Hematopoietic multipotent progenitor cell treated with erythropoietin and hydrocortisone succinate and interleukin-3 and kit ligand, for 17 days (in vitro differentiated cells): ENCODE measurements at regions not wholly inside any gene's neighbourhood (a gene's known extent, or its start where the extent isn't known, plus 50 kb on each side); places are given as distances from the start of the nearest gene placed in this dataset.

Experiments used
- DNase-seq: peaks from one replicate; pipeline ENCODE4 v3.0.0-alpha.2; 2015; ENCODE audit warnings: low spot score

GRCh38 chr21:38702196-38702595 lies 103.5 kb upstream of the ETS2 start:
- DNase-seq: no peak

GRCh38 chr21:38709876-38710275 lies 95.9 kb upstream of the ETS2 start:
- DNase-seq: no peak

- peak; percentile 13 for DNase-seq
Observed at GRCh38 chr21:38712071-38712470, 93.7 kb upstream of the ETS2 start.

- DNase-seq: no peak
Observed at GRCh38 chr21:38712664-38713063, 93.1 kb upstream of the ETS2 start.

- no peak for DNase-seq
Observed at GRCh38 chr21:38714039-38714817, 91.5 kb upstream of the ETS2 start.

- DNase-seq: no peak
Observed at GRCh38 chr21:38714999-38715398, 90.7 kb upstream of the ETS2 start.

GRCh38 chr21:38716088-38716487 lies 89.6 kb upstream of the ETS2 start:
- no peak for DNase-seq

- DNase-seq: no peak
Observed at GRCh38 chr21:38716942-38717341, 88.8 kb upstream of the ETS2 start.

GRCh38 chr21:38718481-38718880 lies 87.2 kb upstream of the ETS2 start:
- DNase-seq: no peak

GRCh38 chr21:38720074-38720473 lies 85.7 kb upstream of the ETS2 start:
- DNase-seq: no peak

GRCh38 chr21:38721055-38721454 lies 84.7 kb upstream of the ETS2 start:
- no peak for DNase-seq

- DNase-seq: no peak
Observed at GRCh38 chr21:38721958-38722357, 83.8 kb upstream of the ETS2 start.

GRCh38 chr21:38725196-38726157 lies 80.3 kb upstream of the ETS2 start:
- DNase-seq: no peak

GRCh38 chr21:38726482-38726881 lies 79.2 kb upstream of the ETS2 start:
- no peak for DNase-seq

- DNase-seq: no peak
Observed at GRCh38 chr21:38729291-38729690, 76.4 kb upstream of the ETS2 start.

- DNase-seq: no peak
Observed at GRCh38 chr21:38729754-38730379, 75.9 kb upstream of the ETS2 start.

GRCh38 chr21:38733972-38734546 lies 71.7 kb upstream of the ETS2 start:
- DNase-seq: peak; percentile 63

- no peak for DNase-seq
Observed at GRCh38 chr21:38734646-38735365, 70.9 kb upstream of the ETS2 start.

- DNase-seq: no peak
Observed at GRCh38 chr21:38735626-38736206, 70.0 kb upstream of the ETS2 start.

- no peak for DNase-seq
Observed at GRCh38 chr21:38740090-38740489, 65.6 kb upstream of the ETS2 start.
